ENCODE measurements at regions not wholly inside any gene's neighbourhood (a gene's known extent, or its start where the extent isn't known, plus 50 kb on each side); places are given as distances from the start of the nearest gene placed in this dataset.

DNA sequence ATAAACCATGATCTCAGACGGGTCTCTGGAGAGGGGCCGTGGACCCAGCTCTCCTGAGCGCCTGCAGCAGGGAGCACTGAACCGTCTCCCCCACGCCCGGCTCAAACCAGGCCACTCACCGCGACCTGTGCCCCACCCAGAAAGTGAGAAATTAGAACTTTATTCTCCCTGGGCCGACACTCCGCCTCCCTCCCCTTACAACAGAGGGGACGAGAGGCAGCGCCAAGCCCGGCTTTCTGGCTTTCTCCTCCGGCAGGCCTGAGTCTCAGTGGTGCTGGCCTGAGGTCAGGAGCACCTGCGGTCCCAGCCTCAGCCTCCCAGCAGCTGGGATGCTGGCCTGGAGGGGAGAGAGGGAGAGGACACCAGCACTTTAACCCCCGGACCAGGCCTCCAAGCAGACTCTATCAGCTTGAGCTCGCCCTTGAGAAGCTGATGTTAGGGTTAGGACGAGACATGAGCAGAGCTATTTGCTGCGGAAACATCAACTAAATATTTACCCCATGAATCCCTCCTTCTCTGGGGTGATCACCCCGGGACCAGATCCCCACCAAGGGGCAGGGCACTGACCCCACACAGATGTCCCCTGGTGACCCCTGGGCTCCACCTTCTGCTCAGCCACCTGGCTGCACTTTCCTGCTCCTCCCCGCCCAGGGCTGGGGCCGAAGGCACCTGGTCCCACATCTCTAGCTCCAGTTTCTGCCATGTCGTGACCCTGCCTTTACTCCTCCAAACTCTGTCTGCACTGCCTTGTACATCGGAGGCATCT, 856.3 kb upstream of the SALL3 start:
- no peak for DNase-seq

GRCh38 chr18:78123926-78124797, 855.5 kb upstream of the SALL3 start:
- DNase-seq = no peak

DNA sequence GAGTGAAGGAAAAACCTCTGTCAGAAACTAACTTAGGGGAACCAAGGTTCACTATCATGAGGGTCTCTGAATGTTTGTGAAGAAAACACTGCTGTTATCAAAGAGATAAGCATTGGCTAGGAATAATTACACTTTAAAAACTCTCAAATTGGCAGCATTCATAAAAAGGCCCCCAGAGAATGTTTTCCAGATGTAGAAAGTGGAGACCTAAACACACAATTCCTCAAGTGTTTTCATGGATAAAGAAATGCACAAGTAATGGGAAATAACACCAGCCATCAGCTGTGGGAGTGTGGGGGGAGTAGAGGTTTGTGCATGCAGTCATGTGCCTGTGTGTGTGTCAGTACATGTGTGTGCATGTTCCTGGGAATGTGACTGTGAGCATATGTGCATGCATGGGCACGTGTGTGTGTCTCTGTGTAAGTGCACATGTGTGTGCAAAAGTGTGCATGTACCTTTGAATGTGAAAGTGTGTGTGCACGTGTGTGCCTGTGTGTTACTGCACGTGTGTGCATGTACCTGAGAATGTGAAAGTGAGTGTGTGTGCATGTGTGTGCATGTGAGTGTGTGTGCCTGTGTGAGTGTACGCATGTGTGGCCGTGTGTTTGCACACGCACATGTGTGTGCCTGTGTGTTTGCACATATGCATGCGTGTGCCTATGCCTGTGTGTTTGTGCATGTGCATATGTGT, 854.3 kb upstream of the SALL3 start:
- DNase-seq = no peak

DNA sequence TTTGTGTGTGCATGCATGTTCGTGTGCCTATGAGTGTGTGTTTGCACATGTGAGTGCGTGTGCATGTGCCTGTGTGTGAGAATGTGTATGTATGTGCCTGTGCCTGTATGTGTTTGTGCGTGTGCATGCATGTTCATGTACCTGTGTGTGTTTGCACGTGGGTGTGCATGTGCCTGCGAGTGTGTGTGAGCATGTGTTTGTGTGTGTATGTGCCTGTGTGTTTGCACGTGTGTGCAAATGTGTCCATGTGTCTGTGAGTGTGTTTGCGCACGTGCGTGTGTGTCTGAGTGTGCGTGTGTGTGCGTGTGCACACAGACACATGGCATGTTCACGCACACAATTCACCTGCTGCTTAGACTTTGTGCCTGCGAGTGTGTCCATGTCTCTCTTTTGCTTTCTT, 853.5 kb upstream of the SALL3 start:
- DNase-seq = no peak

DNA sequence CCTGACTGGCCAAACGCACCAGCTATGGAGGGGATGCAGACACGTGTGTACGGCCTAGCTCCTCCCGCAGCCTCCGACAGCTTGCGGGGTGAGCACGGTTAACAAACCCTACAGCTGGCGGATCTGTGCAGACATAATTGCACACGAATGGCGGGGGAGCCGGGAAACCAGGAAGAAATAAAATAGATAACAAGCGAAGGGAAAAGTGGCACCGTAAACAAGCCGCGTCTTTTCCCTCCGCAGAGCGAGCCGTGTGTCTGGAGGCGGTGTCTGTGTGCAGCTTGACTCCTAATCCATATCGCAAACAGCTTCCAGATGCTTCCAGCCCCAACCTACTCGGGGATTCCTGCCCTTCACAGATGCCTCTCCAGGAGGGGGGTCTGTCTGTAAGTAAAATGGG, 853.1 kb upstream of the SALL3 start:
- DNase-seq = no peak

DNA sequence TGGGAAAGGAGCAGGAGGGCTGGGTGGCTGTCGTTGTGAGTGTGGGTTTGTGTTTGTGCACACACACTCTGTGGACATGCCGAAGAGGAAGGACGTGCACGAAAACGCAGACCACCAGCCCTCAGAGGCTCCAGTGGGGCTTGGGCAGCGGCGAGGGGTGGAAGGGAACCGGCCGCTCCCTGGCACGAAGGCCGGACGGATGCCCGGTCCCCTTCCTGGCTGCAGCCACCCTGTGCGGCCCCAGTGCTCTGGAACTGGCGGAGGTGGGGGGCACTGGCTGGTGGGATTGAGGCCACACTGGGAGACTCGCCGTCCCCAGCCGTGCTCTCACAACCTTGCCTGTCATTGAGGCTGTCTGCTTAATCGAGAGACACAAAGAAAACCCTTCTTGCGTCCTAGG, 852.6 kb upstream of the SALL3 start:
- no peak for DNase-seq

DNA sequence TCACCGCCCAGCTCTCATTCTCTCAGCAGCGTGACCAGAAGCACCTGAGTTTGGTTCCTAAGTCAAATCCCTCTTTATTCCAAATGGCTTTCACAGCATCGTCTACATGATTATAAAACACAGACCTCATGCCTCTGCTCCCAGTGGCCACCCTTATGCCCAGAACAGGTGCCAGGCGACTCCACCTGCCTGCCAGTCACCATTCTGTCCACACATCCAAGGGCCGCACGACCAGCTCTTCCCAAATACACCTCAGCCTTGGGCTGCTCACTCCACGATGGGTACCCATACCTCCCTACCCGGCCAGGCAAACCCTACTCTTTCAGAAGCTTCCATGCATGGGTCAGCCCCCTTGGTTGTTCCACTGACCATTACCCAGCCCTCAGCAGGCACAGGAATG, 851.6 kb upstream of the SALL3 start:
- no peak for DNase-seq

DNA sequence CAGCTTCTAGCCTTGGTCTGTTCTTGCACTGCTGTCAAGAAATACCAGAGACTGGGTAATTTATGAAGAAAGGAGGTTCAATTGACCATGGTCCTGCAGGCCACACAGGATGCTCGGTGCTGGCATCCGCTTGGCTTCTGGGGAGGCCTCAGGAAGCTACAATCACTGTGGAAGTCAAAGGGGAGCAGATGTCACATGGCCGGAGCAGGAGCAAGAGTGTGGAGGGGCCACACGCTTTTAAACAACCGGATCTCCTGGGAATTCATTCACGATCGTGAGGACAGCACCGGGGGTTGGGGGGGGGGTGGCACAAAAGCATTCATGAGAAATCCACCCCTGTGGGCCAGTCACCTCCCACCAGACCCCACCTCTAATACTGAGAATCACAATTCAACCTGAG, 850.4 kb upstream of the SALL3 start:
- no peak for DNase-seq

- DNase-seq = no peak
Observed at GRCh38 chr18:78130232-78131195, 849.1 kb upstream of the SALL3 start.

DNA sequence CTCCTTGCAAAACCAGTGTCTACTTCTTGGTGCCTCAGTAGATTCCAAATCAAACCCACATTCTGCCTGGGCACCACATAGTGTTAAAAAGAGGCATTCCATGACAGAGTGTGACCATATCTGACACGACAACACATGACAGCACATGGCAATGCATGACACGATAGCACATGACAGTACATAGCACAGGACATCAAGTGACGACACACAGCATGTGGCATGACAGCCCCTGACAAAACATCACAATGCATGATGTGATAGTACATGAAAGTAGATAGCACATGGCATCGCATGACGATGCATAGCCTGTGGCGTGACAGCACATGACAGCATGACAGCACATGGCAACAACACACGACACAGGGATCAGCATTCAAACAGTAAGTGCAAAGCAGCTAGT, 845.9 kb upstream of the SALL3 start:
- DNase-seq = no peak

DNA sequence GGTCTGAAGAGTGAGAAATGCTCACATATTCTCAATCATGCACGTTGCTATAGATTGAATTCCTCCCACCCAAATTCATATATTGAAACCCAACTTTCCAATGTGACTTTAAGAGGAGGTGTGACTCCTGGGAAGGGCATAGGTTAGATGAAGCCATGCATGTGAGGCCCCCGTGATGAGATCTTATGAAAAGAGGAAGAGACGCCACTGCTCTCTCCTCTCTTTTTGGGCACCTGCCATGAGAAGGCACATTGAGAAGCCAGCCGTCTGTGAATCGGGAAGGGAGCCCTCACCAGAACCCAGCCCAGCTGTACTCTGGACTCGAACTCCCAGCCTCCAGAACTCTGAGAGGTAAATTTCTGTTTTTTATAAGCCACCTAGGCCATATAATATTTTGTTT, 842.6 kb upstream of the SALL3 start:
- DNase-seq = no peak

DNA sequence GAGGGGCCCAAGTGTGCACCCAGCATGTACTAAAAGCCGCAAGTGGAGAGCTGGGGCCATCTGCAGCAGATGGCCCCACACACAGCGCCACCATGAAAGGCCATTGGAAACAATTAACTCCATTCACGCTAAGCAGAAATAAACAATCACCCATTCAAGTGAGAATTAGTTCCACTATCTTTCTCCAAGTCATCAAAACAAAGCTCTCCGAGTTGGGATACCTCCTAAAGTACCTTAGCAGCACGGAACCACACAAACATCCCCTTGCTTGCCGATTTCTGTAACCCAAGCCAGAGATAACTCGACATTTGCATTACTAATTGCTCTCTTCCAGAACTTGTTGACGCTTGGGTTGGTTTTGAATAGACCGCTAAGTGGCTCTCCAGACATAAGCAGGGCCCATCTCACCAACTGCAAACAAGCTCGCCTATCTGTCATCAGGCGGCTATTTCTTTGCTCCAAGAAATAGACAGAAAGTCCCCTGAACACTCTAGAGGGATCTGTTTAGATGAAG, 840.6 kb upstream of the SALL3 start:
- no peak for DNase-seq

GRCh38 chr18:78140294-78140693, 839.3 kb upstream of the SALL3 start:
- DNase-seq = no peak

GRCh38 chr18:78144669-78145068, 834.9 kb upstream of the SALL3 start:
- no peak for DNase-seq

GRCh38 chr18:78145096-78145495, 834.5 kb upstream of the SALL3 start:
- DNase-seq = no peak

DNA sequence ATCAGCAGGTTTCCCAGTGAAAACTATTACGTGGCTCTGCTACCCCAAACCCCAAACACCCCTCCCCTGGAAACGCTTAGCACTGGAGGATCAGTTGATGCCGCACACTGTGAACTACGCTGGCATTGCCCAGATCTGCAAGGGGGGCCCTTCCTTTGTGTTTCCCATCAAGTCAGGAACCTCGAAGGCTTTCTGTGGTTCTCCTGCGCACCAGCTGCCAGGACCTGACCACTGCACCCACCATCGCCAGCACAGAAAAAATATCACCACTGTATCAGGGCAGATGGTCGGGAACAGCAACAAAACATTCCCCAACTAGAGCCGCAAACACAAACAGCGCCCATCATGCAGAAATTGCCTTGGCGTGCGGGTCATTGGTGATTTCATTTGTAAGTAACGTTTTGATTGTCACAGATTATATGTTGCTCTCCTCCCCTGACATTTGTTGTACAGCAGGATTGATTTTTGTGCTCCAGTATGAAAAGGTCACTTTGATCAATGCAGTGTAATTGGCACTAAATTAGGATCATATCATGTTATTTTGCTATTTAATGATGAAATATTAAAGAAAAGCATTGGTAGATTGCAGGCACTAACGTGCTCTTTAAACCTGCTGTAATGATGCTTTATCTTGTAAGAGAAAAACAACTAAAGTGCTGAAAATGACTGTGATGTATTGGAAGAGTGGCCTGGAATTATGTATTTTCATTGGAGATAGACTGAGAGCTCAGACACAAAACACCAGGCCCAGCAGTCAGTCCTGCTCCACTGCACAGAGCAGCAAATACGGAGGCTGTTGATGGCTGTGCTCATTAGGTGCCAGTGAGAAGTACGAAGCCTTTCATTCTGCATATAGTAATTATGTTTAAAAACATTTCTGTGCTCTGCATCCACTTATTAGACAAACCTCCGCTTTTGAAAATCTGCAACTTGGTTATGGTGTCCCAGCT, 833.2 kb upstream of the SALL3 start:
- no peak for DNase-seq

DNA sequence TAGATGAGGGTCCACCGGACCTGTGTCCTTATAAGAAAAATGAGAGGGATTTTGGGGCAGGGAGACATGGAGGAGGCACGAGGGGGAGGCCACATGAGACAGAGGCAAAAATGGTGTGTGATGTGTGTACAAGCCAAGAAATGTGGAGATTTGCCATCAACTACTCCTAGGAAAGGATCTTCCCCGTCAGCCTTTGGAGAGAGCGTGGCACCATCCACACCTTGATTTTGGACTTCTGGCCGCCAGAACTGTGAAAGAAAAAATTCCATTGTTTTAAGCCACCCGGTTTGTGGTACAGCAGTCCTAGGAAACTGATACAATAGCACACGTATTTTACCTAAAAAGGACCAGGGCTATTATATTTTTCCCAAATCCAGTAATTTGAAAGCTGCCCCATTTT, 829.0 kb upstream of the SALL3 start:
- no peak for DNase-seq

DNA sequence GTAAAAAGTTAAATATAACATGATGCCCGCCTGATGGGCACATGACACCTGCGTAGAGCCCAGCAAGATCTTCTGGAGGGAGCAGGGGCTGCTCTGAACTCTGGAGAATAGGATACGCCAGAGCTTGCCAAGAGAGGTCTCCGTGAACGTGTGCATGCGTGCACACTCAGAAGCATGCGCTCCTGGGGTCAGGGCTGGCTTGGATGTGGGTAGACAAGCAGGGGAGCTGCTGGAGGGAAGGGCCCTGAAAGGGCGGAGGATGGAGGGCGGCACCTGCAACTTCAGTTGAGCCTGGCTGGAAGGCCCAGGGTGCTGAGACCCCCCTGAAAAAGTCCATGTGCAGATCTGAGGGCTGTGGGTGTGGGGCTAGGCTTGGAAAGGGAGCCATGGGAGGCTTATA, 828.4 kb upstream of the SALL3 start:
- no peak for DNase-seq

DNA sequence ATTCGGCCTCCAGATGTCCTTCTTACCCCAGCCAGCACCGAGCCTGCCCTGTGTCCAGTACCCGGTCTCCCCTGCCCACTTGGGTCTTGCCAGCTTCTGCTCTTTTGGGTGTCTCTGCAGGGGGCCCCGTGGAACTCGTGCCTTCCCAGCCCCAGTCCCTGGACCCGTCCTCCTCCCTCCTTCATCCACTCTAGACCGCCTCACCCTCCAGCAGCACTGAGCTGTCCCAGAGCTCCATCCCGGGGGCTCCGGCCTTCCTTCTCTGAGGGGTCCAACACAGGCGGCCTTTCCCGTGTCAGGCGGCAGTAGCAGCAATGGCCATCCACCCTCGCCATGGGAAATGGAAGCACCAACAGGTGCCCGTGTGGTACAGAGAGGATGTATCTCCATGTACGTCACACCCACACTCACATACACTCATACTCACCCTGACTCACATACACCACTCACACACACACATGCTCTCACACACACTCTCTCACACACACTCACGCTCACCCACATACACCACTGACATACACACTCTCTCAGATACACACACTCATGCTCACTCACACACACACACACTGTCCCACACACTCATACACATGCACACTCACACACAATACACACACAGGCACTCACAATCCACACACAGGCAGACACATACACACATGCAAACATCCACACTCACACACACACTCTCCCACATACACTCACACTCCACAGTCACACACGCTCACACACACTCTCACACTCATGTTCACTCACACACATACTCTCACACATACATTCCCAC, 827.5 kb upstream of the SALL3 start:
- DNase-seq = no peak

DNA sequence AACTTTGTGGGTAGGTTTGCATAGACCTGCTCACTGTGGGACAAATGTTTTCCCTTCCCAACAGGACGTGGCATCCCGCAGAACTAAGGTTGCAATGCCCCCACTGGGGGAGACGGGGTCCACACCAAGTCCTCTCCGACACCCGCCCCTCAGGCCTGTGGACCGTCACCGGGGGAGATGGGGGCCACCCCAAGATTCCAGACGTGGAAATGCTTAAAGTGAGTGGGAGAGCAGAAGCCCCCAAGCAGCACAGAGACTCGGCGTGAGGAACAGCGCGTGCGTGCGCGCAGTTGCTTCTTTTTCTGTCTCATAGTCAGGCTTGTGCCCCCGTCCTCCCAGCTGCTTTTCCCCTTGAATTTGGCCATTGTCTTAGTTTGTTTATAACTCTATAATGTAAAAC, 826.3 kb upstream of the SALL3 start:
- DNase-seq = no peak

All from skin of body (tissue), 1 donor.